ENCODE measurements at regions not wholly inside any gene's neighbourhood (a gene's known extent, or its start where the extent isn't known, plus 50 kb on each side); places are given as distances from the start of the nearest gene placed in this dataset.

- TF ChIP-seq POLR2A (IDR thresholded peaks at IDR 0.05; ENCODE audit: low read depth, low read length), result no peak
- TF ChIP-seq POU2F2 (IDR thresholded peaks at IDR 0.05; ENCODE audit: low read depth, low read length), result no peak
- TF ChIP-seq POLR2AphosphoS5 (IDR thresholded peaks at IDR 0.05; ENCODE audit: low read depth, low read length), result no peak
- TF ChIP-seq TAF1 (IDR thresholded peaks at IDR 0.05; ENCODE audit: low read depth, low read length), result no peak
- no peak for TF ChIP-seq PAX5 (IDR thresholded peaks at IDR 0.05; ENCODE audit: insufficient read depth, low read length, severe bottlenecking)
Measured at GRCh38 chr1:208332774-208333126, 88.6 kb upstream of the PLXNA2 start.

Measured in GM12891 (cell line).